SK-N-SH (cell line): ENCODE measurements at regions not wholly inside any gene's neighbourhood (a gene's known extent, or its start where the extent isn't known, plus 50 kb on each side); places are given as distances from the start of the nearest gene placed in this dataset.

ENCODE experiments used
- CTCF ChIA-PET: fragments of 300-600, 350-600 bp; formaldehyde crosslinking; extraction: SDS; loops from one replicate; lab custom pipeline; 2021; lab: Yijun Ruan, JAX
- POLR2A ChIA-PET: fragments of 350-600 bp; sonication (Branson Sonifier 250); formaldehyde crosslinking; extraction: SDS; loops from one replicate; lab custom pipeline; 2020; ENCODE audit warnings: antibody characterized with exemption, inconsistent platforms; lab: Yijun Ruan, JAX
- DNase-seq: peaks from one replicate; pipeline ENCODE4 v3.0.0; 2012
- H2AFZ ChIP-seq: fragments of 200-600 bp; sonication (generic); 2 replicates; pipeline ENCODE4 v1.8.1; 2016; ENCODE audit warnings: antibody characterized with exemption, mild to moderate bottlenecking, low read depth
- H3F3A ChIP-seq: fragments of 200-600 bp; sonication (generic); replicated peaks from 2 replicates; pipeline ENCODE3; 2016; ENCODE audit warnings: antibody characterized with exemption, mild to moderate bottlenecking; ENCODE audit not compliant: insufficient read depth
- H3K27ac ChIP-seq, 2 experiments: fragments of 200-500 bp in 1 of 2; fragments of 200-600 bp in 1 of 2; sonication (Bioruptor generic) in 1 of 2; sonication (generic), shearing (Covaris generic) in 1 of 2; 2 replicates each; pipeline versions ENCODE4 v1.5.1 to v1.6.1; 2014 to 2016; ENCODE audit warnings: low read depth in 2 of 2, inconsistent platforms in 1 of 2, low read length in 1 of 2, mild to moderate bottlenecking in 1 of 2, mixed read lengths in 1 of 2
- H3K27me3 ChIP-seq: fragments of 200-600 bp; sonication (generic), shearing (Covaris generic); 2 replicates; pipeline ENCODE4 v1.6.1; 2016; ENCODE audit warnings: mixed run types; ENCODE audit not compliant: insufficient read depth
- H3K36me3 ChIP-seq, 2 experiments: fragments of 200-500 bp in 1 of 2; fragments of 200-600 bp in 1 of 2; sonication (Bioruptor generic) in 1 of 2; sonication (generic) in 1 of 2; replicated peaks in 1 of 2; 2 replicates each; pipeline versions ENCODE3 to v1.5.1; 2014 to 2016; ENCODE audit warnings: low read length in 1 of 2, mild to moderate bottlenecking in 1 of 2; ENCODE audit not compliant: insufficient read depth in 2 of 2, control insufficient read depth in 1 of 2
- H3K4me1 ChIP-seq, 2 experiments: fragments of 200-500 bp in 1 of 2; fragments of 200-600 bp in 1 of 2; sonication (Bioruptor generic) in 1 of 2; sonication (generic), shearing (Covaris generic) in 1 of 2; 2 replicates each; pipeline versions ENCODE4 v1.5.1 to v1.6.1; 2014 to 2016; ENCODE audit warnings: low read depth in 1 of 2, low read length in 1 of 2, mixed run types in 1 of 2; ENCODE audit not compliant: insufficient read depth in 2 of 2, control insufficient read depth in 1 of 2
- H3K4me2 ChIP-seq: fragments of 200-600 bp; sonication (generic), shearing (Covaris generic); 2 replicates; pipeline ENCODE4 v1.6.1; 2017; ENCODE audit warnings: mixed run types
- H3K4me3 ChIP-seq, 2 experiments: fragments of 200-500 bp in 1 of 2; fragments of 200-600 bp in 1 of 2; sonication (Bioruptor generic) in 1 of 2; sonication (generic), shearing (Covaris generic) in 1 of 2; 2 replicates each; pipeline versions ENCODE4 v1.5.1 to v1.8.1; 2014 to 2016; ENCODE audit warnings: low read depth in 2 of 2, inconsistent platforms in 1 of 2, low read length in 1 of 2, mild to moderate bottlenecking in 1 of 2, mixed read lengths in 1 of 2, moderate library complexity in 1 of 2
- H3K79me2 ChIP-seq: fragments of 200-600 bp; sonication (generic); 2 replicates; pipeline ENCODE4 v1.8.1; 2017; ENCODE audit warnings: mild to moderate bottlenecking; ENCODE audit not compliant: insufficient read depth
- H3K9ac ChIP-seq: fragments of 200-600 bp; sonication (generic); 2 replicates; pipeline ENCODE4 v1.6.1; 2017; ENCODE audit warnings: mixed run types
- H3K9me2 ChIP-seq: fragments of 200-600 bp; sonication (generic); 2 replicates; pipeline ENCODE4 v1.6.1; 2017; ENCODE audit warnings: mixed run types
- H3K9me3 ChIP-seq: fragments of 200-600 bp; sonication (generic); 2 replicates; pipeline ENCODE4 v1.6.1; 2017; ENCODE audit warnings: mixed run types, mild to moderate bottlenecking, moderate library complexity
- H4K20me1 ChIP-seq: fragments of 200-600 bp; sonication (generic); 2 replicates; pipeline ENCODE4 v1.6.1; 2017; ENCODE audit warnings: mild to moderate bottlenecking, mixed run types; ENCODE audit not compliant: insufficient read depth
- CHD2 ChIP-seq: fragments of 150-350 bp; IDR thresholded peaks from 2 replicates; pipeline ENCODE4 v1.6.1; 2018; ENCODE audit warnings: low read length; ENCODE audit not compliant: partially characterized antibody
- ELF1 ChIP-seq: IDR thresholded peaks from 2 replicates; pipeline ENCODE4 v1.4.0; 2012
- EZH2phosphoT487 ChIP-seq: fragments of 200-600 bp; sonication (generic); IDR thresholded peaks from 2 replicates; pipeline ENCODE4 v1.6.1; 2017; ENCODE audit warnings: low read depth, mixed run types, mild to moderate bottlenecking, antibody characterized with exemption, moderate library complexity, borderline replicate concordance
- FOSL2 ChIP-seq: IDR thresholded peaks from 2 replicates; pipeline ENCODE4 v1.4.0; 2012; ENCODE audit warnings: low read depth, mild to moderate bottlenecking, moderate library complexity, borderline replicate concordance
- JUND ChIP-seq: IDR thresholded peaks from 2 replicates; pipeline ENCODE4 v1.4.0; 2012
- MAX ChIP-seq: IDR thresholded peaks from 2 replicates; pipeline ENCODE4 v1.4.0; 2012; ENCODE audit warnings: low read depth
- MEF2A ChIP-seq: IDR thresholded peaks from 2 replicates; pipeline ENCODE4 v1.4.0; 2012; ENCODE audit warnings: low read depth, borderline replicate concordance
- POLR2AphosphoS5 ChIP-seq: IDR thresholded peaks from 2 replicates; pipeline ENCODE4 v1.6.1; 2012; ENCODE audit warnings: low read depth, low read length
- REST ChIP-seq: IDR thresholded peaks from 2 replicates; pipeline ENCODE4 v1.6.1; 2012; ENCODE audit warnings: mild to moderate bottlenecking, low read depth, low read length, moderate library complexity
- RFX5 ChIP-seq: IDR thresholded peaks from 2 replicates; pipeline ENCODE4 v1.6.1; 2012; ENCODE audit warnings: mild to moderate bottlenecking, improper control_type of control experiment, low read length
- TCF12 ChIP-seq: IDR thresholded peaks from 2 replicates; pipeline ENCODE4 v1.4.0; 2012
- TEAD4 ChIP-seq: IDR thresholded peaks from 2 replicates; pipeline ENCODE4 v1.4.0; 2012; ENCODE audit warnings: mild to moderate bottlenecking, borderline replicate concordance; ENCODE audit not compliant: insufficient read depth
- YY1 ChIP-seq: IDR thresholded peaks from 2 replicates; pipeline ENCODE4 v1.4.0; 2012; ENCODE audit warnings: low read depth, mild to moderate bottlenecking
- ZBTB33 ChIP-seq: IDR thresholded peaks from 2 replicates; pipeline ENCODE4 v1.4.0; 2012; ENCODE audit warnings: low read depth, borderline replicate concordance
- WGBS: methylation state at CpG from one replicate; pipeline ENCODE4 v1.1.6; 2017; ENCODE audit warnings: low lambda C conversion rate; 5-methylcytosine and 5-hydroxymethylcytosine counted together

- TF ChIP-seq CHD2 (no peak), ELF1 (no peak), POLR2AphosphoS5 (no peak), JUND (no peak), ZBTB33 (no peak), RFX5 (no peak), EZH2phosphoT487 (no peak), TCF12 (peak; percentile 31; the same call in 1 of the 2 replicates)
Measured at GRCh38 chr10:30176182-30176581, 116.8 kb upstream of the JCAD start (continued).

GRCh38 chr10:30172673-30173072 is 113.3 kb upstream of the JCAD start:
- no peaks in the 10 kb centered on the region for H3K9me3 ChIP-seq
- H3K27me3 ChIP-seq: no peaks in the 10 kb centered on the region
- H3K4me2 ChIP-seq: no peak overlapping the region; the same call in 1 of the 2 replicates
- CTCF ChIA-PET: no interaction called here
- peak overlapping the region; percentile 8; the same call in 1 of the 2 replicates for H2AFZ ChIP-seq
- H3K79me2 ChIP-seq: no peaks in the 10 kb centered on the region
- peaks cover 2 to 15% of the 10 kb centered on the region in 2 experiments; a peak in 3 of 4 replicates for H3K4me1 ChIP-seq
- TF ChIP-seq MAX: no peak
- TF ChIP-seq MEF2A: no peak
- no peak for TF ChIP-seq YY1
- TF ChIP-seq FOSL2: no peak
- TF ChIP-seq ZBTB33: no peak
- no peak for TF ChIP-seq RFX5
- no peak for TF ChIP-seq POLR2AphosphoS5
- no peak for TF ChIP-seq TEAD4
- TF ChIP-seq REST: no peak
- H3K9ac ChIP-seq: no peak overlapping the region
- peaks cover 28% of the 10 kb centered on the region for H3F3A ChIP-seq
- H3K36me3 ChIP-seq: no peaks in the 10 kb centered on the region
- POLR2A ChIA-PET: no interaction called here
- H4K20me1 ChIP-seq: no peaks in the 10 kb centered on the region
- no peak overlapping the region for H3K27ac ChIP-seq
- WGBS: 85% methylated on average over 7 of the region's 7 CpGs
- no peak for DNase-seq
- no peak overlapping the region for H3K4me3 ChIP-seq
- no peaks in the 10 kb centered on the region for H3K9me2 ChIP-seq
